Esophagus muscularis mucosa (tissue), 4 donors: ENCODE measurements at regions not wholly inside any gene's neighbourhood (a gene's known extent, or its start where the extent isn't known, plus 50 kb on each side); places are given as distances from the start of the nearest gene placed in this dataset.

Source experiments
- DNase-seq: peaks from one replicate; pipeline ENCODE4 v3.0.0-alpha.2; 2017; ENCODE audit errors: extremely low spot score
- H3K27ac ChIP-seq, 4 donors: fragments of 200-600 bp; sonication (generic); replicated peaks in 1 of 4; 1 replicate in 3 of 4; 2 replicates in 1 of 4; pipeline ENCODE4 v1.5.1; 2016 to 2019; ENCODE audit warnings: mild to moderate bottlenecking in 1 of 4
- H3K27me3 ChIP-seq, 4 donors: fragments of 200-600 bp; sonication (generic); one replicate each; pipeline versions ENCODE4 v1.5.1 to v1.6.0; 2016 to 2019
- H3K36me3 ChIP-seq, 4 donors: fragments of 200-600 bp; sonication (generic); one replicate each; pipeline ENCODE4 v1.5.1; 2016 to 2019
- H3K4me1 ChIP-seq, 4 donors: fragments of 200-600 bp; sonication (generic); one replicate each; pipeline ENCODE4 v1.5.1; 2016 to 2019
- H3K4me3 ChIP-seq, 4 donors: fragments of 200-600 bp; sonication (generic); 1 replicate in 2 of 4; 2 replicates in 2 of 4; pipeline ENCODE4 v1.5.1; 2016 to 2019; ENCODE audit warnings: mild to moderate bottlenecking in 4 of 4, moderate library complexity in 1 of 4
- H3K9me3 ChIP-seq, 4 donors: fragments of 200-600 bp; sonication (generic); 1 replicate in 3 of 4; 2 replicates in 1 of 4; pipeline ENCODE4 v1.5.1; 2016 to 2019
- CTCF ChIP-seq, 3 experiments: fragments of 200-600 bp in 2 of 3; fragments of 450-650 bp in 1 of 3; sonication (generic) in 2 of 3; IDR thresholded peaks; one replicate each; pipeline ENCODE4 v1.5.1; 2017 to 2019; ENCODE audit warnings: antibody characterized with exemption in 3 of 3, mild to moderate bottlenecking in 2 of 3, moderate library complexity in 1 of 3
- EP300 ChIP-seq: sonication (generic); formaldehyde crosslinking; IDR thresholded peaks from one replicate; pipeline ENCODE4 v1.6.1; 2017; ENCODE audit warnings: antibody characterized with exemption
- POLR2A ChIP-seq: fragments of 450-650 bp; IDR thresholded peaks from one replicate; pipeline ENCODE4 v1.6.1; 2017; ENCODE audit warnings: antibody characterized with exemption, moderate library complexity, mild to moderate bottlenecking, low read depth
- POLR2AphosphoS5 ChIP-seq, 2 donors: sonication (generic); formaldehyde crosslinking; IDR thresholded peaks; one replicate each; pipeline ENCODE4 v1.6.1; 2017; ENCODE audit warnings: antibody characterized with exemption in 2 of 2
- WGBS: methylation state at CpG from one replicate; pipeline ENCODE4 v1.1.5; 2018; 5-methylcytosine and 5-hydroxymethylcytosine counted together
- intact Hi-C: fragments of 100-400 bp; cut with DNase I; formaldehyde crosslinking; loops from one replicate; pipeline ENCODE4 v1.15.1; 2023

GRCh38 chr4:89551191-89551590 is 243.6 kb upstream of the GPRIN3 start:
- intact Hi-C loops, result no loop called here
- TF ChIP-seq POLR2AphosphoS5 (IDR thresholded peaks at IDR 0.05) (no peak), EP300 (no peak), POLR2A (no peak), CTCF (IDR thresholded peaks at IDR 0.05) (no peak)
- H3K27me3 ChIP-seq, result no peaks in the 10 kb centered on the region
- H3K4me1 ChIP-seq, result no peaks in the 10 kb centered on the region
- H3K36me3 ChIP-seq, result no peaks in the 10 kb centered on the region
- no peak overlapping the region for H3K4me3 ChIP-seq
- no peak overlapping the region for H3K27ac ChIP-seq
- no peak for DNase-seq
- H3K9me3 ChIP-seq, result no peaks in the 10 kb centered on the region
- WGBS, result 80% methylated on average over 3 of the region's 3 CpGs

GRCh38 chr4:89549907-89550306 is 242.3 kb upstream of the GPRIN3 start:
- no peaks in the 10 kb centered on the region for H3K36me3 ChIP-seq
- 66% methylated on average over 1 of the region's 1 CpG for WGBS
- H3K27me3 ChIP-seq, result no peaks in the 10 kb centered on the region
- H3K27ac ChIP-seq, result no peak overlapping the region
- peaks cover 0 to 4% (median 0%) of the 10 kb centered on the region in 4 donors for H3K9me3 ChIP-seq
- TF ChIP-seq POLR2A, result no peak
- no peak for TF ChIP-seq POLR2AphosphoS5 (IDR thresholded peaks at IDR 0.05)
- no peak for TF ChIP-seq EP300
- no peak for TF ChIP-seq CTCF (IDR thresholded peaks at IDR 0.05)
- DNase-seq, result no peak
- no peak overlapping the region for H3K4me3 ChIP-seq
- H3K4me1 ChIP-seq, result no peaks in the 10 kb centered on the region
- intact Hi-C loops, result no loop called here

GRCh38 chr4:89545315-89545714 is 237.7 kb upstream of the GPRIN3 start:
- H3K9me3 ChIP-seq, result peaks cover 0 to 4% (median 0%) of the 10 kb centered on the region in 4 donors
- 87% methylated on average over 1 of the region's 1 CpG for WGBS
- H3K4me3 ChIP-seq, result no peak overlapping the region
- H3K36me3 ChIP-seq, result no peaks in the 10 kb centered on the region
- peaks cover 0 to 2% (median 0%) of the 10 kb centered on the region in 4 donors for H3K27me3 ChIP-seq
- TF ChIP-seq EP300 (no peak), POLR2A (no peak), POLR2AphosphoS5 (IDR thresholded peaks at IDR 0.05) (no peak), CTCF (IDR thresholded peaks at IDR 0.05) (no peak)
- H3K4me1 ChIP-seq, result no peaks in the 10 kb centered on the region
- DNase-seq, result no peak
- H3K27ac ChIP-seq, result no peak overlapping the region
- intact Hi-C loops, result no loop called here

GRCh38 chr4:89541998-89542397 is 234.4 kb upstream of the GPRIN3 start:
- intact Hi-C loops, result no loop called here
- Histone ChIP-seq H3K27ac (no peak overlapping the region), H3K4me3 (no peak overlapping the region), H3K27me3 (peaks cover 0 to 2% (median 0%) of the 10 kb centered on the region in 4 donors), H3K9me3 (peaks cover 0 to 4% (median 0%) of the 10 kb centered on the region in 4 donors), H3K36me3 (no peaks in the 10 kb centered on the region), H3K4me1 (no peaks in the 10 kb centered on the region)
- no peak for DNase-seq
- TF ChIP-seq POLR2A, result no peak
- no peak for TF ChIP-seq POLR2AphosphoS5 (IDR thresholded peaks at IDR 0.05)
- no peak for TF ChIP-seq EP300
- TF ChIP-seq CTCF (IDR thresholded peaks at IDR 0.05), result no peak

GRCh38 chr4:89539797-89540711 is 232.5 kb upstream of the GPRIN3 start:
- H3K27ac ChIP-seq, result no peak overlapping the region
- peaks cover 0 to 2% (median 0%) of the 10 kb centered on the region in 4 donors for H3K27me3 ChIP-seq
- DNase-seq, result no peak
- H3K4me3 ChIP-seq, result no peak overlapping the region
- H3K4me1 ChIP-seq, result no peaks in the 10 kb centered on the region
- H3K36me3 ChIP-seq, result no peaks in the 10 kb centered on the region
- H3K9me3 ChIP-seq, result peaks cover 0 to 1% (median 0%) of the 10 kb centered on the region in 4 donors
- no peak for TF ChIP-seq EP300
- TF ChIP-seq POLR2AphosphoS5 (IDR thresholded peaks at IDR 0.05), result no peak
- no peak for TF ChIP-seq CTCF (IDR thresholded peaks at IDR 0.05)
- TF ChIP-seq POLR2A, result no peak
- 80% methylated on average over 2 of the region's 2 CpGs for WGBS
- intact Hi-C loops, result no loop called here
